Nephron (organoid): ENCODE measurements at regions not wholly inside any gene's neighbourhood (a gene's known extent, or its start where the extent isn't known, plus 50 kb on each side); places are given as distances from the start of the nearest gene placed in this dataset.

ENCODE experiments used
- H3K27ac Mint-ChIP-seq, 3 experiments: 2 replicates each; pipeline ENCODE4 v1.8.0; 2020; ENCODE audit warnings: mixed read lengths in 3 of 3, mild to moderate bottlenecking in 2 of 3, moderate library complexity in 1 of 3
- H3K27me3 Mint-ChIP-seq: 2 replicates; pipeline ENCODE4 v1.8.0; 2021; ENCODE audit warnings: low read depth, mild to moderate bottlenecking, moderate library complexity, mixed read lengths
- H3K36me3 Mint-ChIP-seq: 2 replicates; pipeline ENCODE4 v1.8.0; 2020; ENCODE audit warnings: low read depth, mixed read lengths
- H3K4me1 Mint-ChIP-seq: 2 replicates; pipeline ENCODE4 v1.8.0; 2020; ENCODE audit warnings: mixed read lengths
- H3K4me3 Mint-ChIP-seq, 3 experiments: 2 replicates each; pipeline ENCODE4 v1.8.0; 2020; ENCODE audit warnings: mild to moderate bottlenecking in 3 of 3, mixed read lengths in 3 of 3, moderate library complexity in 2 of 3
- H3K9me3 Mint-ChIP-seq: 2 replicates; pipeline ENCODE4 v1.8.0; 2020; ENCODE audit warnings: mixed read lengths
- TF ChIP-seq, protein P1 (sequence below), 3 experiments: fragments of 200-600 bp; sonication (generic); IDR thresholded peaks; one replicate each; pipeline ENCODE4 v1.5.0; 2021; ENCODE audit warnings: antibody characterized with exemption in 3 of 3; ENCODE audit not compliant: unreplicated experiment in 3 of 3

- H3K27me3 Mint-ChIP-seq: peaks cover 2% of the 10 kb centered on the region
- peak overlapping the region in 2 of 3 experiments; percentile 40 to 60 for H3K27ac Mint-ChIP-seq
- H3K4me3 Mint-ChIP-seq: no peak overlapping the region
- TF ChIP-seq, protein P1, sequence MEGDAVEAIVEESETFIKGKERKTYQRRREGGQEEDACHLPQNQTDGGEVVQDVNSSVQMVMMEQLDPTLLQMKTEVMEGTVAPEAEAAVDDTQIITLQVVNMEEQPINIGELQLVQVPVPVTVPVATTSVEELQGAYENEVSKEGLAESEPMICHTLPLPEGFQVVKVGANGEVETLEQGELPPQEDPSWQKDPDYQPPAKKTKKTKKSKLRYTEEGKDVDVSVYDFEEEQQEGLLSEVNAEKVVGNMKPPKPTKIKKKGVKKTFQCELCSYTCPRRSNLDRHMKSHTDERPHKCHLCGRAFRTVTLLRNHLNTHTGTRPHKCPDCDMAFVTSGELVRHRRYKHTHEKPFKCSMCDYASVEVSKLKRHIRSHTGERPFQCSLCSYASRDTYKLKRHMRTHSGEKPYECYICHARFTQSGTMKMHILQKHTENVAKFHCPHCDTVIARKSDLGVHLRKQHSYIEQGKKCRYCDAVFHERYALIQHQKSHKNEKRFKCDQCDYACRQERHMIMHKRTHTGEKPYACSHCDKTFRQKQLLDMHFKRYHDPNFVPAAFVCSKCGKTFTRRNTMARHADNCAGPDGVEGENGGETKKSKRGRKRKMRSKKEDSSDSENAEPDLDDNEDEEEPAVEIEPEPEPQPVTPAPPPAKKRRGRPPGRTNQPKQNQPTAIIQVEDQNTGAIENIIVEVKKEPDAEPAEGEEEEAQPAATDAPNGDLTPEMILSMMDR (IDR thresholded peaks at IDR 0.05; ENCODE audit: unreplicated experiment in 3 of 3): no peak
- no peaks in the 10 kb centered on the region for H3K36me3 Mint-ChIP-seq
- H3K4me1 Mint-ChIP-seq: peaks cover 41% of the 10 kb centered on the region
- no peaks in the 10 kb centered on the region for H3K9me3 Mint-ChIP-seq
Measured at GRCh38 chr5:158159621-158160020, 300.7 kb upstream of the CLINT1 start.

DNA sequence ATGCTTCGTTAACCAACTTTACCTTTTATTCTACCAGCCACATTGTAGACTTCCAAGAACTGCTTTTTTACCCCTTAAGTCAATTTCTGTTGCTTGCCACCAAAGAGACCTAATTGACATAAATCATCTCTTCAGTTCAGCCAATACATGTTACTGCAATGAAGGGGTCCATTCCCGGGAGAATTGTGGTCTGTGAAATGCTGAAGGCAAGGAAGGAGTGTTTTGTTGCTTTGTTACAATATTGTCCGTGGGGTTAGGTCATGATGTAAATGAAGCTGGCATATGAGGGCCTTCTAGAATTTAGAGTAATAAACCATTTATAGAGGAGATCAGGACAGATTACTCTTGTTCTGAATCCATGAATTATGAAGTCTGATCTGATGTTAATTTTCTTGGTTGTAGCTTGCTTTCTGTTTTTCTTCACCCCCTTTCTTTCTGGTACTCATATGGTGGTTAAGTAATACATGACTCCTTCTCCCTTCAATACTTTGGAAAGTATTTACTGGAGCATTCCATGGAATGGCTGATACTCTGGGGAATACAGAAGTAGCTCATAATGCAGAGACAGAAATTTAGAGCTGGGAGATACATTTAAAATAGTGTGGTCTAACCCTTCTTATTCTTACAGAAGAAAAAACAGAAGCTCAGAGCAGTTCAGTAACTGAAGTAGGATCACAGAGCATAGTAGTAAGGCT, 297.0 kb upstream of the CLINT1 start:
- Mint-ChIP-seq H3K9me3 (no peaks in the 10 kb centered on the region), H3K4me1 (peaks cover 45% of the 10 kb centered on the region), H3K36me3 (no peaks in the 10 kb centered on the region), H3K27me3 (peaks cover 4% of the 10 kb centered on the region), H3K27ac (no peak overlapping the region), H3K4me3 (no peak overlapping the region)
- TF ChIP-seq, protein P1 (IDR thresholded peaks at IDR 0.05; ENCODE audit: unreplicated experiment in 3 of 3): no peak

DNA sequence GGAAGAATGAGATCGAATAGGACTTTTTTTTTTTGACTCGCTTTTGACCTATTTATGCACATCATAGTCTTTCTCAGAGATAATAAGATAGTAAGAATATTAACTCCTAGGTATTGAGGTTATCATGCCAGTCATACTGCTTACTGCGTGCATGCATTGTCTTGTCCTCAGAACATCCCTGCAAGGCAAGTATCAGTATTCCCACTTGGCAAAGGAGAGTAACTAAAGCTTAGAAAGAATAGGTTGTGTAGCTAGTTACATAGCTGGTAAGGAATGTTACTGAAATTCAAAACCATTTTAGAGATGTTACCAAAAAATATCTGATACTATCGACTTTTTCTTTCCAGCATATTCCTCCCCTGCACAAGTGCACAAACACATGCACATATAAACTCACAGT, 296.1 kb upstream of the CLINT1 start:
- H3K36me3 Mint-ChIP-seq: no peaks in the 10 kb centered on the region
- H3K27me3 Mint-ChIP-seq: peaks cover 4% of the 10 kb centered on the region
- peak overlapping the region in 2 of 3 experiments; percentile 5 to 32 for H3K27ac Mint-ChIP-seq
- no peak overlapping the region for H3K4me3 Mint-ChIP-seq
- no peaks in the 10 kb centered on the region for H3K9me3 Mint-ChIP-seq
- TF ChIP-seq, protein P1 (IDR thresholded peaks at IDR 0.05; ENCODE audit: unreplicated experiment in 3 of 3): no peak
- peaks cover 45% of the 10 kb centered on the region for H3K4me1 Mint-ChIP-seq

- peak overlapping the region in 2 of 3 experiments; percentile 5 to 32 for H3K27ac Mint-ChIP-seq
- H3K4me3 Mint-ChIP-seq: no peak overlapping the region
- no peaks in the 10 kb centered on the region for H3K9me3 Mint-ChIP-seq
- no peaks in the 10 kb centered on the region for H3K36me3 Mint-ChIP-seq
- peaks cover 4% of the 10 kb centered on the region for H3K27me3 Mint-ChIP-seq
- H3K4me1 Mint-ChIP-seq: peaks cover 40% of the 10 kb centered on the region
- TF ChIP-seq, protein P1 (IDR thresholded peaks at IDR 0.05; ENCODE audit: unreplicated experiment in 3 of 3): no peak
Measured at GRCh38 chr5:158154226-158155005, 295.5 kb upstream of the CLINT1 start.

GRCh38 chr5:158153508-158153907, 294.6 kb upstream of the CLINT1 start:
- Mint-ChIP-seq H3K4me3 (no peak overlapping the region), H3K36me3 (no peaks in the 10 kb centered on the region), H3K27ac (no peak overlapping the region), H3K27me3 (peaks cover 4% of the 10 kb centered on the region), H3K9me3 (no peaks in the 10 kb centered on the region), H3K4me1 (peaks cover 33% of the 10 kb centered on the region)
- TF ChIP-seq, protein P1 (IDR thresholded peaks at IDR 0.05; ENCODE audit: unreplicated experiment in 3 of 3): no peak
